SK-N-SH (cell line): ENCODE measurements at regions not wholly inside any gene's neighbourhood (a gene's known extent, or its start where the extent isn't known, plus 50 kb on each side); places are given as distances from the start of the nearest gene placed in this dataset.

Source experiments
- CTCF ChIA-PET: fragments of 300-600, 350-600 bp; formaldehyde crosslinking; extraction: SDS; loops from one replicate; lab custom pipeline; 2021; lab: Yijun Ruan, JAX
- POLR2A ChIA-PET: fragments of 350-600 bp; sonication (Branson Sonifier 250); formaldehyde crosslinking; extraction: SDS; loops from one replicate; lab custom pipeline; 2020; ENCODE audit warnings: antibody characterized with exemption, inconsistent platforms; lab: Yijun Ruan, JAX
- DNase-seq: peaks from one replicate; pipeline ENCODE4 v3.0.0; 2012
- H2AFZ ChIP-seq: fragments of 200-600 bp; sonication (generic); 2 replicates; pipeline ENCODE4 v1.8.1; 2016; ENCODE audit warnings: antibody characterized with exemption, mild to moderate bottlenecking, low read depth
- H3F3A ChIP-seq: fragments of 200-600 bp; sonication (generic); replicated peaks from 2 replicates; pipeline ENCODE3; 2016; ENCODE audit warnings: antibody characterized with exemption, mild to moderate bottlenecking; ENCODE audit not compliant: insufficient read depth
- H3K27ac ChIP-seq, 2 experiments: fragments of 200-500 bp in 1 of 2; fragments of 200-600 bp in 1 of 2; sonication (Bioruptor generic) in 1 of 2; sonication (generic), shearing (Covaris generic) in 1 of 2; 2 replicates each; pipeline versions ENCODE4 v1.5.1 to v1.6.1; 2014 to 2016; ENCODE audit warnings: low read depth in 2 of 2, inconsistent platforms in 1 of 2, low read length in 1 of 2, mild to moderate bottlenecking in 1 of 2, mixed read lengths in 1 of 2
- H3K27me3 ChIP-seq: fragments of 200-600 bp; sonication (generic), shearing (Covaris generic); 2 replicates; pipeline ENCODE4 v1.6.1; 2016; ENCODE audit warnings: mixed run types; ENCODE audit not compliant: insufficient read depth
- H3K36me3 ChIP-seq, 2 experiments: fragments of 200-500 bp in 1 of 2; fragments of 200-600 bp in 1 of 2; sonication (Bioruptor generic) in 1 of 2; sonication (generic) in 1 of 2; replicated peaks in 1 of 2; 2 replicates each; pipeline versions ENCODE3 to v1.5.1; 2014 to 2016; ENCODE audit warnings: low read length in 1 of 2, mild to moderate bottlenecking in 1 of 2; ENCODE audit not compliant: insufficient read depth in 2 of 2, control insufficient read depth in 1 of 2
- H3K4me1 ChIP-seq, 2 experiments: fragments of 200-500 bp in 1 of 2; fragments of 200-600 bp in 1 of 2; sonication (Bioruptor generic) in 1 of 2; sonication (generic), shearing (Covaris generic) in 1 of 2; 2 replicates each; pipeline versions ENCODE4 v1.5.1 to v1.6.1; 2014 to 2016; ENCODE audit warnings: low read depth in 1 of 2, low read length in 1 of 2, mixed run types in 1 of 2; ENCODE audit not compliant: insufficient read depth in 2 of 2, control insufficient read depth in 1 of 2
- H3K4me2 ChIP-seq: fragments of 200-600 bp; sonication (generic), shearing (Covaris generic); 2 replicates; pipeline ENCODE4 v1.6.1; 2017; ENCODE audit warnings: mixed run types
- H3K4me3 ChIP-seq, 2 experiments: fragments of 200-500 bp in 1 of 2; fragments of 200-600 bp in 1 of 2; sonication (Bioruptor generic) in 1 of 2; sonication (generic), shearing (Covaris generic) in 1 of 2; 2 replicates each; pipeline versions ENCODE4 v1.5.1 to v1.8.1; 2014 to 2016; ENCODE audit warnings: low read depth in 2 of 2, inconsistent platforms in 1 of 2, low read length in 1 of 2, mild to moderate bottlenecking in 1 of 2, mixed read lengths in 1 of 2, moderate library complexity in 1 of 2
- H3K79me2 ChIP-seq: fragments of 200-600 bp; sonication (generic); 2 replicates; pipeline ENCODE4 v1.8.1; 2017; ENCODE audit warnings: mild to moderate bottlenecking; ENCODE audit not compliant: insufficient read depth
- H3K9ac ChIP-seq: fragments of 200-600 bp; sonication (generic); 2 replicates; pipeline ENCODE4 v1.6.1; 2017; ENCODE audit warnings: mixed run types
- H3K9me2 ChIP-seq: fragments of 200-600 bp; sonication (generic); 2 replicates; pipeline ENCODE4 v1.6.1; 2017; ENCODE audit warnings: mixed run types
- H3K9me3 ChIP-seq: fragments of 200-600 bp; sonication (generic); 2 replicates; pipeline ENCODE4 v1.6.1; 2017; ENCODE audit warnings: mixed run types, mild to moderate bottlenecking, moderate library complexity
- H4K20me1 ChIP-seq: fragments of 200-600 bp; sonication (generic); 2 replicates; pipeline ENCODE4 v1.6.1; 2017; ENCODE audit warnings: mild to moderate bottlenecking, mixed run types; ENCODE audit not compliant: insufficient read depth
- CHD2 ChIP-seq: fragments of 150-350 bp; IDR thresholded peaks from 2 replicates; pipeline ENCODE4 v1.6.1; 2018; ENCODE audit warnings: low read length; ENCODE audit not compliant: partially characterized antibody
- GATA2 ChIP-seq: sonication (generic); formaldehyde crosslinking; IDR thresholded peaks from 2 replicates; pipeline ENCODE4 v1.5.0; 2020; ENCODE audit warnings: mild to moderate bottlenecking, missing genetic modification reagents
- IRF3 ChIP-seq: fragments of 150-350 bp; IDR thresholded peaks from 2 replicates; pipeline ENCODE4 v1.6.1; 2016; ENCODE audit warnings: mild to moderate bottlenecking, low read depth, low read length
- MAX ChIP-seq: IDR thresholded peaks from 2 replicates; pipeline ENCODE4 v1.4.0; 2012; ENCODE audit warnings: low read depth
- RAD21 ChIP-seq: IDR thresholded peaks from 2 replicates; pipeline ENCODE4 v1.6.1; 2012; ENCODE audit warnings: mild to moderate bottlenecking, low read length
- REST ChIP-seq: IDR thresholded peaks from 2 replicates; pipeline ENCODE4 v1.6.1; 2012; ENCODE audit warnings: mild to moderate bottlenecking, low read depth, low read length, moderate library complexity
- TAF1 ChIP-seq: IDR thresholded peaks from 2 replicates; pipeline ENCODE4 v1.6.1; 2012; ENCODE audit warnings: low read depth, mild to moderate bottlenecking, low read length, moderate library complexity, borderline replicate concordance
- TEAD4 ChIP-seq: IDR thresholded peaks from 2 replicates; pipeline ENCODE4 v1.4.0; 2012; ENCODE audit warnings: mild to moderate bottlenecking, borderline replicate concordance; ENCODE audit not compliant: insufficient read depth
- USF2 ChIP-seq: fragments of 150-350 bp; IDR thresholded peaks from 2 replicates; pipeline ENCODE4 v1.6.1; 2017; ENCODE audit warnings: antibody characterized with exemption, low read length, low read depth, borderline replicate concordance
- YY1 ChIP-seq: IDR thresholded peaks from 2 replicates; pipeline ENCODE4 v1.4.0; 2012; ENCODE audit warnings: low read depth, mild to moderate bottlenecking
- WGBS: methylation state at CpG from one replicate; pipeline ENCODE4 v1.1.6; 2017; ENCODE audit warnings: low lambda C conversion rate; 5-methylcytosine and 5-hydroxymethylcytosine counted together

DNA sequence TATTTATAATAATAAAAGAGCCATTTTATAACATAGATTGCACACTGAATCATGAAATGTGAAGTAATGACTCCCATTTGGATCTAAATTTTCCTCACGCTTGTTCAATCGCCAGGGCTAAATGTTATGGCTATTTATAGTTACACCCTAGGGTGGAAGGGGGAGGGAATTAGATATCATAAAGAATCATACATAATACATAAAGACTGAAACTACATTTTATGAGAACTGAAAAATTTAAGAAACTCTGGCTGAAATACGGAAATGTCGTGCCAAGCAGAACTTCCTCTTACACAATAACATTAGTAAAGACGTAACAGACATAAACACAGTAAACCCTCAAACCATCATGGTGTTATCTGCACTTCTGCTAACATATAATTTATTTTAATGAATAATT lies 327.5 kb upstream of the PHF14 start:
- H3K4me3 ChIP-seq, result no peak overlapping the region

More for the DNA sequence above, 327.5 kb upstream of the PHF14 start:
- TF ChIP-seq REST (no peak), TEAD4 (no peak), RAD21 (no peak), GATA2 (CRISPR knock-in tag) (no peak), IRF3 (no peak), USF2 (no peak), TAF1 (no peak), MAX (no peak), CHD2 (no peak), YY1 (no peak)
- Histone ChIP-seq H2AFZ (no peak overlapping the region), H3K27ac (no peak overlapping the region), H3K79me2 (no peaks in the 10 kb centered on the region), H3F3A (no peaks in the 10 kb centered on the region), H3K9me3 (no peaks in the 10 kb centered on the region), H3K9ac (no peak overlapping the region), H3K9me2 (no peaks in the 10 kb centered on the region), H3K4me1 (peaks cover 0 to 2% of the 10 kb centered on the region in 2 experiments; a peak in 1 of 4 replicates), H3K27me3 (no peaks in the 10 kb centered on the region), H4K20me1 (no peaks in the 10 kb centered on the region), H3K36me3 (no peaks in the 10 kb centered on the region), H3K4me2 (no peak overlapping the region)
- 41% methylated on average over 5 of the region's 5 CpGs for WGBS
- ChIA-PET CTCF (interaction anchor here (1.0 to 1.4 kb wide), 3 partner anchors 10 to 697 kb away, joined by 3 to 5 read pairs (median 3); no protein-coding TSS in a partner anchor), POLR2A (no interaction called here)
- DNase-seq, result no peak
